ENCODE measurements at regions not wholly inside any gene's neighbourhood (a gene's known extent, or its start where the extent isn't known, plus 50 kb on each side); places are given as distances from the start of the nearest gene placed in this dataset.
"Not testable (repeated sequence)": the region's sequence is repeated elsewhere in the genome, so short reads cannot be mapped to it uniquely, and the experiment has no call there.

DNA sequence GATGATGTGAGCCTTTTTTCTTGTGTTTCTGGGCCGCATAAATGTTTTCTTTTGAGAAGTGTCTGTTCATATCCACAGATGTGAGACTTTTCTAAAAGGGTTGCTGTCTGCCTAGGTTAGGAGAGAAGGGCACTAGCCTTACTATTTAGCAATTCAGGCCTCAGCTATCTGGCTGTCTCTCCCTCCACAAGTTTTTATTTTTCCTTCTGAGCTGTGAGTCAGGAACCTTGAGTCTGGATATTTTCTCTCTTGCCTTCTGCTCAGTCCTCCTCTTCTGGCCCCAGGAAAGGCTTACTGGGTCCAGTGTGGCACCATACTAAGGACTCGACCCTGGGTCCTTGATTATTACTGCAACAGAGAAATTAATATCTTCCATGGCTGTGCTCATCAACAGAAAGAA, 187.6 kb downstream of the CSNK1G3 start:
- no peaks in the 10 kb centered on the region for H3K9me3 ChIP-seq
- no peak overlapping the region for H3K27ac ChIP-seq
- H3K9ac ChIP-seq (ENCODE audit: low read depth in 2 of 2, low read length in 2 of 2), result no peak overlapping the region
- no peaks in the 10 kb centered on the region for H3K4me1 ChIP-seq
- H3K27me3 ChIP-seq, result no peaks in the 10 kb centered on the region
- H3K4me3 ChIP-seq, result no peak overlapping the region
- H3K36me3 ChIP-seq, result no peaks in the 10 kb centered on the region
- intact Hi-C loops (cut with DNase I), result no loop called here
- no peak for DNase-seq
- TF ChIP-seq, protein P1, sequence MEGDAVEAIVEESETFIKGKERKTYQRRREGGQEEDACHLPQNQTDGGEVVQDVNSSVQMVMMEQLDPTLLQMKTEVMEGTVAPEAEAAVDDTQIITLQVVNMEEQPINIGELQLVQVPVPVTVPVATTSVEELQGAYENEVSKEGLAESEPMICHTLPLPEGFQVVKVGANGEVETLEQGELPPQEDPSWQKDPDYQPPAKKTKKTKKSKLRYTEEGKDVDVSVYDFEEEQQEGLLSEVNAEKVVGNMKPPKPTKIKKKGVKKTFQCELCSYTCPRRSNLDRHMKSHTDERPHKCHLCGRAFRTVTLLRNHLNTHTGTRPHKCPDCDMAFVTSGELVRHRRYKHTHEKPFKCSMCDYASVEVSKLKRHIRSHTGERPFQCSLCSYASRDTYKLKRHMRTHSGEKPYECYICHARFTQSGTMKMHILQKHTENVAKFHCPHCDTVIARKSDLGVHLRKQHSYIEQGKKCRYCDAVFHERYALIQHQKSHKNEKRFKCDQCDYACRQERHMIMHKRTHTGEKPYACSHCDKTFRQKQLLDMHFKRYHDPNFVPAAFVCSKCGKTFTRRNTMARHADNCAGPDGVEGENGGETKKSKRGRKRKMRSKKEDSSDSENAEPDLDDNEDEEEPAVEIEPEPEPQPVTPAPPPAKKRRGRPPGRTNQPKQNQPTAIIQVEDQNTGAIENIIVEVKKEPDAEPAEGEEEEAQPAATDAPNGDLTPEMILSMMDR (IDR thresholded peaks at IDR 0.05), result no peak

DNA sequence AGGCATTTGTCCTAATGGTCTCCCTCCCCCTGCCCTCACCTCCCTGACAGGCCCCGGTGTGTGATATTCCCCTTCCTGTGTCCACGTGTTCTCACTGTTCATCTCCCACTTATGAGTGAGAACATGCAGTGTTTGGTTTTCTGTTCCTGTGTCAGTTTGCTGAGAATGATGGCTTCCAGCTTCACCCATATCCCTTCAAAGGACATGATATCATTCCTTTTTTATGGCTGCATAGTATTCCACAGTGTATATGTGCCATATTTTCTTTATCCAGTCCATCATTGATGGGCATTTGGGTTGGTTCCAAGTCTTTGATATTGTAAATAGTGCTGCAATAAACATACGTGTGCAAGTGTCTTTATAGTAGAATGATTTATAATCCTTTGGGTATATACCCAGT, 187.0 kb downstream of the CSNK1G3 start:
- H3K36me3 ChIP-seq; H3K27me3 ChIP-seq; H3K27ac ChIP-seq; DNase-seq; H3K4me1 ChIP-seq; H3K9me3 ChIP-seq; H3K9ac ChIP-seq (ENCODE audit: low read depth in 2 of 2, low read length in 2 of 2); H3K4me3 ChIP-seq; intact Hi-C loops (cut with DNase I): not testable (repeated sequence)

- DNase-seq, result no peak
- H3K36me3 ChIP-seq, result no peaks in the 10 kb centered on the region
- H3K4me1 ChIP-seq, result no peaks in the 10 kb centered on the region
- no peaks in the 10 kb centered on the region for H3K9me3 ChIP-seq
- peak overlapping the region in 1 of 2 donors; percentile 25 for H3K9ac ChIP-seq (ENCODE audit: low read depth in 2 of 2, low read length in 2 of 2)
- H3K4me3 ChIP-seq, result no peak overlapping the region
- peak overlapping the region; percentile 12 for H3K27ac ChIP-seq
- H3K27me3 ChIP-seq, result no peaks in the 10 kb centered on the region
- TF ChIP-seq, protein P1 (IDR thresholded peaks at IDR 0.05), result no peak
- intact Hi-C loops (cut with DNase I), result no loop called here
Measured at GRCh38 chr5:123696921-123697341, 185.0 kb downstream of the CSNK1G3 start.

GRCh38 chr5:123690821-123691220, 178.8 kb downstream of the CSNK1G3 start:
- Histone ChIP-seq H3K36me3 (no peaks in the 10 kb centered on the region), H3K27ac (no peak overlapping the region), H3K9ac (ENCODE audit: low read depth in 2 of 2, low read length in 2 of 2) (no peak overlapping the region), H3K27me3 (no peaks in the 10 kb centered on the region), H3K4me1 (no peaks in the 10 kb centered on the region), H3K9me3 (no peaks in the 10 kb centered on the region), H3K4me3 (no peak overlapping the region)
- TF ChIP-seq, protein P1 (IDR thresholded peaks at IDR 0.05), result no peak
- intact Hi-C loops (cut with DNase I), result no loop called here
- no peak for DNase-seq

- no peak overlapping the region for H3K9ac ChIP-seq (ENCODE audit: low read depth in 2 of 2, low read length in 2 of 2)
- no peaks in the 10 kb centered on the region for H3K36me3 ChIP-seq
- H3K4me1 ChIP-seq, result no peaks in the 10 kb centered on the region
- no peak overlapping the region for H3K27ac ChIP-seq
- TF ChIP-seq, protein P1 (IDR thresholded peaks at IDR 0.05), result no peak
- H3K27me3 ChIP-seq, result no peaks in the 10 kb centered on the region
- intact Hi-C loops (cut with DNase I), result no loop called here
- H3K4me3 ChIP-seq, result no peak overlapping the region
- no peak for DNase-seq
- H3K9me3 ChIP-seq, result no peaks in the 10 kb centered on the region
Measured at GRCh38 chr5:123681061-123681460, 169.1 kb downstream of the CSNK1G3 start.

- no peaks in the 10 kb centered on the region for H3K27me3 ChIP-seq
- H3K4me3 ChIP-seq, result no peak overlapping the region
- H3K36me3 ChIP-seq, result no peaks in the 10 kb centered on the region
- no peak overlapping the region for H3K9ac ChIP-seq (ENCODE audit: low read depth in 2 of 2, low read length in 2 of 2)
- intact Hi-C loops (cut with DNase I), result no loop called here
- no peak for DNase-seq
- no peaks in the 10 kb centered on the region for H3K4me1 ChIP-seq
- no peak overlapping the region for H3K27ac ChIP-seq
- TF ChIP-seq, protein P1 (IDR thresholded peaks at IDR 0.05), result no peak
- H3K9me3 ChIP-seq, result no peaks in the 10 kb centered on the region
Measured at GRCh38 chr5:123673107-123673506, 161.1 kb downstream of the CSNK1G3 start.

Measured in colonic mucosa (tissue), 4 donors.